Spleen (tissue), 7 donors: ENCODE measurements at regions not wholly inside any gene's neighbourhood (a gene's known extent, or its start where the extent isn't known, plus 50 kb on each side); places are given as distances from the start of the nearest gene placed in this dataset.

ENCODE experiments used
- CTCF ChIP-seq, 11 experiments: fragments of 200-600 bp in 7 of 11; fragments of 450-650 bp in 4 of 11; sonication (generic) in 4 of 11; IDR thresholded peaks in 8 of 11; conservative IDR thresholded peaks in 3 of 11; 1 replicate in 7 of 11; 2 replicates in 4 of 11; pipeline versions ENCODE4 v1.4.0 to v1.8.0; 2016 to 2021; ENCODE audit warnings: antibody characterized with exemption in 11 of 11, inconsistent platforms in 4 of 11, mild to moderate bottlenecking in 1 of 11
- POLR2A ChIP-seq, 3 donors: fragments of 450-650 bp; IDR thresholded peaks; one replicate each; pipeline ENCODE4 v1.5.1; 2017; ENCODE audit warnings: antibody characterized with exemption in 3 of 3, mild to moderate bottlenecking in 1 of 3
- POLR2AphosphoS5 ChIP-seq, 3 donors: sonication (generic); formaldehyde crosslinking; IDR thresholded peaks; one replicate each; pipeline ENCODE4 v1.5.1; 2017; ENCODE audit warnings: antibody characterized with exemption in 3 of 3
- donor health status: DM: no; HTN: no; CAD: no; lungs with moderate emphysema.
- donor health status: DM: no; HTN: no; CAD: no.
- donor health status: DM: no; HTN: no; CAD: no.

DNA sequence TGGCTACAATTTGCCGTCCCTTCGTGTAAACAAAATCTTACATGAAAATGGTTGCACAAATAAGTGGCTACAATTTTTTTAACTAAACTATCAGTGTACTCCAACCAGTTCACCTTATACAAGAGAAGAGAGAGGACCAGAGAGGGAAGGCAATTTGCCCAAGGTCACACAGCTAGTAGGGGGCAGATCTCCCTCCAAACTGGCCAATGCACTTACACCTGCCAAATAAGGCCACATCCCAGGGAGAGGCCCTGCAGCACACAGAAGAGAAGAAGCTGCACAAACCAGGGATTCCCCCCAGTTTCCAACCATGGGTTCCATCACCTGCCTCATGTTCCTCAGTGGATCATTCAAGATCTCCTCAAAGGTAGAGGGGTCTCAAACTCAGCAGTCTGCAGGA lies 349.9 kb downstream of the SOX9 start:
- TF ChIP-seq POLR2AphosphoS5 (IDR thresholded peaks at IDR 0.05), result no peak
- TF ChIP-seq POLR2A (IDR thresholded peaks at IDR 0.05), result no peak
- TF ChIP-seq CTCF (IDR thresholded peaks at IDR 0.05 in 8 of 11, conservative IDR thresholded peaks at IDR 0.05 in 3 of 11), result no peak
